ENCODE measurements at regions not wholly inside any gene's neighbourhood (a gene's known extent, or its start where the extent isn't known, plus 50 kb on each side); places are given as distances from the start of the nearest gene placed in this dataset.

DNA sequence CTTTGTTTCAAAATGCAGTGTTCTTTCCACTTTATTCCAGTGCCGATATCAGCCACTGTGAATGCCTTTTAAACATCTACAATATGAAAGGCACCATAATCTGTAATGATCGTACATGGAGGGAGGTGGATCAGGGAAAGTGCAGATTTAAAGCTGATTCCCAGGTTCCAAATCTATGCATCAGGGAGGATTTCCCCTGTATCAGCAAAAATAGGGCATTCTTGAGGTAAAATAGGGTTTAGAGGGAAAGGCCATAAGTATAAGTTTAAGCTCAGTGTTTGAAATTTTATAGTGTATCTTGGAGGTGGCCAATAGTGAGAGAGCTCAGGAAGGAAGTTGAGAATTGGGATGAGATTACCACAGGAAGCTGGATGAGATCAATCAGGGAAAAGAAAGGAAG lies 289.7 kb upstream of the ID4 start:
- WGBS, 2 experiments (ENCODE audit: extremely low coverage in 1 of 2, insufficient coverage in 1 of 2, insufficient read length in 1 of 2, insufficient replicate concordance in 2 of 2, low coverage in 1 of 2, low lambda C conversion rate in 2 of 2, missing lambda C conversion rate in 1 of 2): 100% methylated on average over 2 of the region's 2 CpGs; no CpG with 5 or more reads in 1 of the 2 experiments
- Histone ChIP-seq H3K36me3 (ENCODE audit: control insufficient read depth in 2 of 4, insufficient read depth in 4 of 4, low read length in 3 of 4) (no peaks in the 10 kb centered on the region), H3K9me3 (ENCODE audit: insufficient read depth in 2 of 2, low read depth in 1 of 2, low read length in 1 of 2) (no peaks in the 10 kb centered on the region), H4K5ac (ENCODE audit: insufficient read length, low read depth, low read length) (no peak overlapping the region), H2BK5ac (ENCODE audit: low read depth, low read length) (no peak overlapping the region), H3K4me3 (ENCODE audit: extremely low read depth in 1 of 4, insufficient read depth in 2 of 4, low read depth in 3 of 4, low read length in 4 of 4) (no peak overlapping the region), H3K9ac (replicated peaks in 1 of 4; ENCODE audit: extremely low read depth in 1 of 4, low read depth in 3 of 4, low read length in 3 of 4) (no peak overlapping the region), H4K20me1 (replicated peaks in 1 of 2; ENCODE audit: control insufficient read depth in 1 of 2, insufficient read depth in 2 of 2, low read length in 2 of 2) (no peaks in the 10 kb centered on the region), H3K79me1 (ENCODE audit: low read depth, low read length) (no peaks in the 10 kb centered on the region), H4K8ac (ENCODE audit: extremely low read depth, insufficient read depth, low read length) (no peak overlapping the region), H3K56ac (replicated peaks; ENCODE audit: insufficient read length, low read depth, low read length) (no peak overlapping the region), H3K4me2 (ENCODE audit: insufficient read depth in 1 of 2, low read depth in 2 of 2, low read length in 2 of 2) (no peak overlapping the region), H2AFZ (ENCODE audit: low read length) (no peak overlapping the region), H2AK5ac (ENCODE audit: low read depth, low read length) (no peak overlapping the region), H3K27me3 (replicated peaks in 1 of 4; ENCODE audit: control insufficient read depth in 3 of 4, extremely low read depth in 1 of 4, insufficient read depth in 3 of 4, low read length in 3 of 4) (no peaks in the 10 kb centered on the region), H3K23me2 (ENCODE audit: low read depth, low read length) (no peaks in the 10 kb centered on the region; the same call in 1 of the 2 replicates), H2BK15ac (ENCODE audit: low read length) (no peak overlapping the region), H2BK20ac (ENCODE audit: low read length) (no peak overlapping the region), H3K14ac (ENCODE audit: insufficient read length) (no peak overlapping the region), H2BK12ac (ENCODE audit: low read depth, low read length) (no peak overlapping the region), H3K4ac (replicated peaks; ENCODE audit: insufficient read length, low read depth, low read length) (no peak overlapping the region), H3K18ac (ENCODE audit: extremely low read depth, low read length) (no peak overlapping the region), H3K27ac (ENCODE audit: low read depth, low read length) (no peak overlapping the region), H4K91ac (replicated peaks; ENCODE audit: insufficient read length, low read length) (no peak overlapping the region), H3K79me2 (ENCODE audit: control insufficient read depth in 1 of 2, insufficient read depth in 2 of 2, low read length in 2 of 2) (no peaks in the 10 kb centered on the region), H2BK120ac (replicated peaks; ENCODE audit: low read depth, low read length) (no peak overlapping the region), H3K23ac (ENCODE audit: insufficient read length) (no peak overlapping the region), H3K4me1 (replicated peaks in 1 of 4; ENCODE audit: control insufficient read depth in 3 of 4, insufficient read depth in 4 of 4, low read length in 3 of 4) (no peaks in the 10 kb centered on the region)
- FAIRE-seq (no peak), DNase-seq (ENCODE audit: low read depth in 1 of 2, low spot score in 2 of 2) (no peak)
- POLR2A ChIA-PET (ENCODE audit: partially characterized antibody): no interaction called here
- CTCF ChIA-PET (ENCODE audit: partially characterized antibody): no interaction called here
- TF ChIP-seq, protein P1, sequence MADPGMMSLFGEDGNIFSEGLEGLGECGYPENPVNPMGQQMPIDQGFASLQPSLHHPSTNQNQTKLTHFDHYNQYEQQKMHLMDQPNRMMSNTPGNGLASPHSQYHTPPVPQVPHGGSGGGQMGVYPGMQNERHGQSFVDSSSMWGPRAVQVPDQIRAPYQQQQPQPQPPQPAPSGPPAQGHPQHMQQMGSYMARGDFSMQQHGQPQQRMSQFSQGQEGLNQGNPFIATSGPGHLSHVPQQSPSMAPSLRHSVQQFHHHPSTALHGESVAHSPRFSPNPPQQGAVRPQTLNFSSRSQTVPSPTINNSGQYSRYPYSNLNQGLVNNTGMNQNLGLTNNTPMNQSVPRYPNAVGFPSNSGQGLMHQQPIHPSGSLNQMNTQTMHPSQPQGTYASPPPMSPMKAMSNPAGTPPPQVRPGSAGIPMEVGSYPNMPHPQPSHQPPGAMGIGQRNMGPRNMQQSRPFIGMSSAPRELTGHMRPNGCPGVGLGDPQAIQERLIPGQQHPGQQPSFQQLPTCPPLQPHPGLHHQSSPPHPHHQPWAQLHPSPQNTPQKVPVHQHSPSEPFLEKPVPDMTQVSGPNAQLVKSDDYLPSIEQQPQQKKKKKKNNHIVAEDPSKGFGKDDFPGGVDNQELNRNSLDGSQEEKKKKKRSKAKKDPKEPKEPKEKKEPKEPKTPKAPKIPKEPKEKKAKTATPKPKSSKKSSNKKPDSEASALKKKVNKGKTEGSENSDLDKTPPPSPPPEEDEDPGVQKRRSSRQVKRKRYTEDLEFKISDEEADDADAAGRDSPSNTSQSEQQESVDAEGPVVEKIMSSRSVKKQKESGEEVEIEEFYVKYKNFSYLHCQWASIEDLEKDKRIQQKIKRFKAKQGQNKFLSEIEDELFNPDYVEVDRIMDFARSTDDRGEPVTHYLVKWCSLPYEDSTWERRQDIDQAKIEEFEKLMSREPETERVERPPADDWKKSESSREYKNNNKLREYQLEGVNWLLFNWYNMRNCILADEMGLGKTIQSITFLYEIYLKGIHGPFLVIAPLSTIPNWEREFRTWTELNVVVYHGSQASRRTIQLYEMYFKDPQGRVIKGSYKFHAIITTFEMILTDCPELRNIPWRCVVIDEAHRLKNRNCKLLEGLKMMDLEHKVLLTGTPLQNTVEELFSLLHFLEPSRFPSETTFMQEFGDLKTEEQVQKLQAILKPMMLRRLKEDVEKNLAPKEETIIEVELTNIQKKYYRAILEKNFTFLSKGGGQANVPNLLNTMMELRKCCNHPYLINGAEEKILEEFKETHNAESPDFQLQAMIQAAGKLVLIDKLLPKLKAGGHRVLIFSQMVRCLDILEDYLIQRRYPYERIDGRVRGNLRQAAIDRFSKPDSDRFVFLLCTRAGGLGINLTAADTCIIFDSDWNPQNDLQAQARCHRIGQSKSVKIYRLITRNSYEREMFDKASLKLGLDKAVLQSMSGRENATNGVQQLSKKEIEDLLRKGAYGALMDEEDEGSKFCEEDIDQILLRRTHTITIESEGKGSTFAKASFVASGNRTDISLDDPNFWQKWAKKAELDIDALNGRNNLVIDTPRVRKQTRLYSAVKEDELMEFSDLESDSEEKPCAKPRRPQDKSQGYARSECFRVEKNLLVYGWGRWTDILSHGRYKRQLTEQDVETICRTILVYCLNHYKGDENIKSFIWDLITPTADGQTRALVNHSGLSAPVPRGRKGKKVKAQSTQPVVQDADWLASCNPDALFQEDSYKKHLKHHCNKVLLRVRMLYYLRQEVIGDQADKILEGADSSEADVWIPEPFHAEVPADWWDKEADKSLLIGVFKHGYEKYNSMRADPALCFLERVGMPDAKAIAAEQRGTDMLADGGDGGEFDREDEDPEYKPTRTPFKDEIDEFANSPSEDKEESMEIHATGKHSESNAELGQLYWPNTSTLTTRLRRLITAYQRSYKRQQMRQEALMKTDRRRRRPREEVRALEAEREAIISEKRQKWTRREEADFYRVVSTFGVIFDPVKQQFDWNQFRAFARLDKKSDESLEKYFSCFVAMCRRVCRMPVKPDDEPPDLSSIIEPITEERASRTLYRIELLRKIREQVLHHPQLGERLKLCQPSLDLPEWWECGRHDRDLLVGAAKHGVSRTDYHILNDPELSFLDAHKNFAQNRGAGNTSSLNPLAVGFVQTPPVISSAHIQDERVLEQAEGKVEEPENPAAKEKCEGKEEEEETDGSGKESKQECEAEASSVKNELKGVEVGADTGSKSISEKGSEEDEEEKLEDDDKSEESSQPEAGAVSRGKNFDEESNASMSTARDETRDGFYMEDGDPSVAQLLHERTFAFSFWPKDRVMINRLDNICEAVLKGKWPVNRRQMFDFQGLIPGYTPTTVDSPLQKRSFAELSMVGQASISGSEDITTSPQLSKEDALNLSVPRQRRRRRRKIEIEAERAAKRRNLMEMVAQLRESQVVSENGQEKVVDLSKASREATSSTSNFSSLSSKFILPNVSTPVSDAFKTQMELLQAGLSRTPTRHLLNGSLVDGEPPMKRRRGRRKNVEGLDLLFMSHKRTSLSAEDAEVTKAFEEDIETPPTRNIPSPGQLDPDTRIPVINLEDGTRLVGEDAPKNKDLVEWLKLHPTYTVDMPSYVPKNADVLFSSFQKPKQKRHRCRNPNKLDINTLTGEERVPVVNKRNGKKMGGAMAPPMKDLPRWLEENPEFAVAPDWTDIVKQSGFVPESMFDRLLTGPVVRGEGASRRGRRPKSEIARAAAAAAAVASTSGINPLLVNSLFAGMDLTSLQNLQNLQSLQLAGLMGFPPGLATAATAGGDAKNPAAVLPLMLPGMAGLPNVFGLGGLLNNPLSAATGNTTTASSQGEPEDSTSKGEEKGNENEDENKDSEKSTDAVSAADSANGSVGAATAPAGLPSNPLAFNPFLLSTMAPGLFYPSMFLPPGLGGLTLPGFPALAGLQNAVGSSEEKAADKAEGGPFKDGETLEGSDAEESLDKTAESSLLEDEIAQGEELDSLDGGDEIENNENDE (IDR thresholded peaks at IDR 0.05; ENCODE audit: insufficient replicate concordance, low read length): no peak

All from H1 (cell line).